ENCODE measurements at regions not wholly inside any gene's neighbourhood (a gene's known extent, or its start where the extent isn't known, plus 50 kb on each side); places are given as distances from the start of the nearest gene placed in this dataset.

DNA sequence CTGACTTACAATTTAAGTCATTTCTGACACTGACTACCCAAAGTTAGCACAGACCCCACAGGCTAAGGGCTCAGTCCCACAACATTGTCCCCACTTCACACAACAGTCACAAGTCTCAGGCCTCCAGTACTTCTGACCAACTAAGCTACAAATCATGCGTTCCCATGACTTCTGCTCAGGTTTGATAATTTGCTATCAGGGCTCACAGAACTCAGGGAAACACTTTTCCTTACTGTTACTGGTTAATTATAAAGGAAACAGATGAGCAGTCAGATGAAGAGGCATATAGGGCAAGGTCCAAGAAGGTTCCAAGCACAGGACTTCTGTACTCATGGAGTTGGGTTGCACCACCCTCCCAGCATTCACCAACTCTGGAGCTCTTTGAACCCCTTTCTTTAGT is 151.2 kb upstream of the TNR start:
- DNase-seq: no peak

DNA sequence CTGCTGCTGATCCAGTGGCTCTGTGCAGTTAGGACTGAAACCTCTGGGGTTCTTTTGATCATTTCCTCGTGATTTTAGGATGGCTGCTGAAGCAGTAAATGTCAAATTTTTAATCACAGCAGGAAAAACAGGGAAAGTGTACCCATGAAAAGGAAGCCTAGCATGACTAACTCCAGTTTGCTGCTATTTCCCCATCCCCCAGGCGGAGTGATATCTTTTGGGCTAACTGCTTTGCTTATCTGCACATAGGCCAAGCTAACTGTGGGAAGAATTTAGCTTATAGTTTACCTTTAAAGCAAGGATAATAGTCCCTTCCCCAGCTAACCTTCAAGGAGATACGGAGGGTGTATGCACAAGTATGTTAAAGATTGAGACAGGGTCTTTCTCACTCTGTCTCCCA is 149.8 kb upstream of the TNR start:
- no peak for DNase-seq

DNA sequence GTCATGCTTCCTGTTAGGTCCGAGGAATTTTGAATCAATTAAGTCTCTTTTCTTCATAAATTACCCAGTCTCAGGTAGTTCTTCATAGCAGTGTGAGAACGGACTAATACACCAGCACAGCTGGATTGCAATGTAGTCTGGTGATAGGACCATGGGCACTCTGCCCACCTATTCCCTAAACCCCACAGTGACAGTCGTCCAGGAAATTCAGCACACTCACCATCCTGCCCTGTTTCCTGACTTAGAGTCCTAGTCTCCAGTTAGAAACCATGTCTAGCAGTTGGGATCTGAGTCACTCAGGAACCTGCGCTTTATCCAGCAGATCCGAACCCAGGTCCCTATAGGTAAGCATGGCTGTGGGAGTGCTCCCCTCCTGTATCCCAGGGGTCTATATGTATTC is 149.3 kb upstream of the TNR start:
- DNase-seq: no peak

DNA sequence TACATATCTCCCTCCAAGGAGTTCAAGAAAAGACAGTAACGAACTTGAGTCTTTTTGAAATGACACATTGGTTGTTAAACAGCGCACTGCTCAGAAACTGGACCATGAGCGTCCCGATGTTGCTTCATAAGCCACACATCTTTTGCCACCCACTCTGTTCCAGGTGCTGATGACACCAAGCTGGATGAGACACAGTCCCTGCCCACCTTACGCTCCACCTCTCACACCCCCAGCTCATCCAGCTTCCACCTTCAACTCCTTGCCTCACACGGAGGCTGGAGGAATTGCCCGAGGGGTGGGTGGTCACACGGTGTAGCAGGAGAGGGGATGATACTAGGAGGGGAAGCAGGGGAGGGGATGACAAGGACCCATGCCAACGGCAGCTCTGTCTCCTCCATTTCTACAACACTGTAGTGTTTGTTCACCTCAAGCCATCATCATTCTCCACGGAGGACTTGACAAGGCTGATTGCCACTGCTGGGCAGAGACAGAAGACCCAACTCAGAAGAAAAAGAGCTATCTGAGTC is 148.5 kb upstream of the TNR start:
- no peak for DNase-seq

DNA sequence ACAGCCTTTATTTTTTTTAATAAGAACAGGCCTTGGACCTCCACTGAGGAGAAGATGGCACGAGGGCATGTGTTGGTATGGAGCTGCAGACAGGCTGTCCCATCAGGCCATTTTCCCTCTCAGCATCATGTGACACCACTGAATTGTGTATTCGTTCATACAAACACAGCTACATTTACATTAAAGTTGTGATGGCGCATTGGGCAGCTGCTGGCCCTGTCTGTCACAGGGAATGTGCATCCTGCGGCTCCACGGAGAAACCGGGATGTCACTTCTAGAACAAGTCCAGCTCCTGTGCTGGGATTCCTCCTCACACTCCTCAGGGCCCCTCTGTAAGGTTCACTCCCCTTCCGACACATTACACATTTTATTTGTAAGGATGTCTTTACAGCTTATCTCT is 147.6 kb upstream of the TNR start:
- DNase-seq: no peak

DNA sequence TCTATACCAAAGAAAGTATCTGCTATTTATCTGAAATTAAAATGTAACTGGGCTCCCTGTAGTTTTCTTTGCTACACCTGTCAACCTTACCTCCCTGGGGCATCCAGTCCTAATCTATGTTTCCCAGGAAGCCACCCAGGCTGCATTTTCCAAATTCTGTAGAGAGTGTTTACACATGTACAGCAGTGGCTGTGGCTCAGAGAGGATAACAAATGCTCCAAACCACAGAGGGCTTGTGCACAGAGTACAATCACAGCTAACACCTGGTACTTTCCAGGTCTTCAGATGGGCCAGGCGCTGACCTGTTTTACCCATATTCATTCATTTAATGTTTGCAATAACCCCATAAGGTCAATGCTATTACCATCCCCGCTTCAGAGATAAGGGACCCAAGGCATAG is 146.5 kb upstream of the TNR start:
- no peak for DNase-seq

DNA sequence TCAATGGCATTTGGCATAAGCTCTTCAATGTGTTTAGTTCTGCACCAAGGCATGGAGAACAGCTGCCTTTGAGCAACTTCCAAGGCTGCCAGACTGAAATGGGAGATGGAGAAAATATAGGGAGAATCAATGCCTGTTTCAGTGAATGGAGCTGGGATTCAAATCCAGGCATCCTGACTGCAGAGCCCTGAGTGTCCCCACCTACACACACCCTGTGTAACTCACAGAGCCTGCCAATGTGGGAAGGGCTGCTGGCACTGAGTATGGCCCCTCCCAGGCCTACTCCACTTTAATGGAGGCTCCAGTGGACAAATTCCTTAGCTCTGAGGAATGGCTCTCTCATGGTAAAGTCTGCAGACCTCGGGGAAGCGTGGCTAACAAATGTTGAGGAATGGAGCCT is 145.6 kb upstream of the TNR start:
- no peak for DNase-seq

DNA sequence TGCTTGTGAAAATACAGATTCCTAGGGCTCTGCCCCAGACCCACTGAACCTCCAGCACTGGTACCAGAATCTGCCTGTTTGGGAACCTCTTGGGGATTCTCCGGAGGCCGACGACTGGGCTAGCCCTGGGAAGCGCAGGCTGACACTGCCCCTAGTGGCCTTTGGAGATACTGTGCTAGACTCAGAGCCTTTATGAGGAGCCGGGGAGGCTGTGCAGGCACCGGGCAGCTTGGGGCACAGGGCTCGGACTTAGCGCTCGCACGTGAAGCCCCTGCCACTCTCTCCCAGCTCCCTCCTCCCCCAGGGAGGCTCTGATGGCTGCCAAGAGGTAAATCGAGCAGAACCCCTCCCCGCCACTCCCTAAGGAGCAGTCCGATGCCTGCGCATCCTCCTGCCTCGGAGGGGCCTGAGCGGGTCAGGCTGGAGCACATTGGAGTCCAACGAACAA is 144.6 kb upstream of the TNR start:
- DNase-seq: peak; percentile 83 to 98

DNA sequence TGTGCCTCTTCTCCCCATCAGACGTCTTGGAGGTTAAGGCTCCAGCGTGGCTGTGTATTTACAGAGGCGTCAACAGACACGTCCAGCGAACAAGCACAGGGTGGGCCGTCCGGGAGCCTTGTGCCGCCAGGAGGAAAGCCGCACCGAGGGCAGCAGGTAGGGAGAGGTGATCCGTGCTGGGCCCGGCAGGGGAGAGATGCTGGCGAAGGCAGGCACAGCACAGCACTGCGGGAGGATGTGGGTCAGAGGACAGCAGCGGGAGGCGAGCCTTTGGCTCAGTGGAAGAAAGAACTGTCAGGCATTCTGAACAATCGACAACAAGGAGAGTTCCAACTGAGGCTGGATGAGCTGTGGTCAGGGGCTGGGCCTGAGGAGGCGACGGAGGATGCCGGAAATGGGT is 144.1 kb upstream of the TNR start:
- no peak for DNase-seq

DNA sequence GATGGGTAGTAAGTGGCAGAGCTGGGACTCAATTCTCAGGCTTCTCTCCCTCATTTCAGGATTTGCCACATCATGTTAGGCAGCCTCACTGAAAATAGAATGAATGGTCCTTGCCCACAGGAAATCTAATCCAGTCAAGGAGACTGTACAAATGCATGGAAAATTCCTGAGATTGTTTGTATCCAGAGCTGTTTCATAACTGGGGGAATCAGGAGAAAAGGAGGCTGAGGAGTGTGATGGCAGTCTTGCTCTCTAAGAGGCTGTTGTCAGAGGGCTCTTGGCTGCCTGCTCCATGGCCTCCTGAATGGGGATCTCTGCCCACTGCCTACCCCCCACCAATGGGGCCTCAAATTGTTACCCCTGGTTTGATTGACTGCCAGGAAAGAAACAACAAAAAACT is 141.9 kb upstream of the TNR start:
- no peak for DNase-seq

DNA sequence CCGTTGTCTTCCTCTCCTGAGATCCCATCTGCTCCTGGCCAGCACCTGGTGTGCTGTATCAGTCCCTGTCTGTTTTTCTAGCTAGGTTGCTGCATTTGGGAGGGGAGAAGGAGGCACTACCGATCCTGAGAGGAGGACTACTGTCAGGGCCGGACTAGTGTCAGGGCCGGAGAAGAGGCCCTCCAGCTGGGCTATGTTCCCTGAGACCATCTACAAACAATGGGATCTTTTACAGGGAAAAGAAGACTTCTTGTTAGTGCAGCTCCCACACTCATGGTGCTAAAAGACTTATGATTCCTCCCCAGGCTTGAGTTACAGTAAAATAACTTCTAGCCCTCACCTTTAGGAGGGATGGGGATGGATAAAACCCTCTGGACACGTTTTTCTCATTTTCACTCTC is 141.0 kb upstream of the TNR start:
- no peak for DNase-seq

DNA sequence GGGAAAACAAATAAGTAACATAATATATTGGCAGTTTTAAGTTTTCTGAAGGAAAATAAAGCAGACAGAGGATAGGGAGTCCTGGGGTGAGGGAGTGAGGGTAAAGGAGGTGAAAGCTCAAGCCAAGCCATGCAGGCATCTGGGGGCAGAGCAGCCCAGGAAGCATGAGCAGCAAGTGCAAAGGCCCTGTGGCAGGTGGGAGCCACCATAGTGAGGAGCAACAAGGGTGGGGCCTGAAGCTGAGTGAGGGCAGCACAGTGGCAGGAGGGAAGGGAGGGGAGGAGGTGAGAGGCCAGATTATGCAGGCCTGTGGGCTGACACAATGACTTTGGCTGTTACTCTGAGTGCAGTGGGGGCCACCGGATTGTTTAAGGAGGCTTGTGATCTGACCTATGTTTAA is 138.8 kb upstream of the TNR start:
- no peak for DNase-seq

DNA sequence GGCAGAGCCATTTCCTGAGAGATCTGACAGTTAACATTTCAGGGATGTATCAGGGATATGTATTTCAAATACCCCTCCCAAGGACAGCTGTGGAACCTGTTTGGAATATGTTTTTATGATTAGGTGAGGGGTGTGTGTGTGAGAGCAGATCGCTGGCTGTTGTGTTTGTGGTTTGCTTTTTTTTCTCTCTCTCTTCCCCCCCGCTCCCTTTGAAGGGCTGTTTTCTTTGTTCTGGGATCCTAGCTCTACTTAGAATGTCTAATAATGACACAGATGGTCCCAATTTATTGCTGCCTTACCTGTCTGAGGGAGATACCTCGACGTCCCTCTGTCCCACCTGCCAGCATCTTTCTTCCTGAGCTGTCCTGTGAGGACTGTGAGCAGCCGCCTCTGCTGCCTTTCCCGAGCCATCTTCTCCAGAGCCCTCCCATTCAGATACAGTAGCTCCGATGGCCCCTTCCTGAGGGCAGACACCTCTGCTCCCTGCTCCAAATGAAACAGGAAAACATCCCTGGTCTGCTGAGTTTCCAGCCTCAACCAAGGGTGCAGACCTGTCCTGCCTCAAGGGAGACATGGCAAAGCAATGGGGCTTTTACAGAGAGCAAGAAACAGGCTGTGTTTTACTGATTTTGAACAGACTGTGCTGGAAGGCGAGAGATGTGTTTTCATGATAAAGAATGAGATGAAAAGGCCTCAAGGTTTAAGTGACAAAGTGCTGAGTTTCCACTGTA is 138.0 kb upstream of the TNR start:
- DNase-seq: peak; percentile 81 to 84

DNA sequence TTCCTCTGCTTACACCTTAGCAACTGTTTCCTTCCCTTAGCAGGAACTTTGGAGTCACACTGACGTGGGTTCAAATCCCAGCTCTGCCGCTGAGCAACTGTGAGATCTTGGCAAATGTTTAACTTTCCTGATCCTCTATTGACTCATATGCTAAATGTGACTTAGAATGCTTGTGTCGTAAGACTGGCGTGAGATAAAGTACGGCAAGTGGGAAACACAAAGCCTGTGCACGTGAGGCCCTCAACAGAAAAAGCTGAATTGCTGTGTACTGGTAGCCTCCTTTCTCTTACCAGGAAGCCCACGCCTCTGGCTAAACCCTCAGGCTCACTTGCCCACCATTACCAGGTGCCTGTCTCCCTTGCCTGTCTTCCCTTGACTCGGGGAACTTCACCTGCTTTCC is 135.4 kb upstream of the TNR start:
- no peak for DNase-seq

DNA sequence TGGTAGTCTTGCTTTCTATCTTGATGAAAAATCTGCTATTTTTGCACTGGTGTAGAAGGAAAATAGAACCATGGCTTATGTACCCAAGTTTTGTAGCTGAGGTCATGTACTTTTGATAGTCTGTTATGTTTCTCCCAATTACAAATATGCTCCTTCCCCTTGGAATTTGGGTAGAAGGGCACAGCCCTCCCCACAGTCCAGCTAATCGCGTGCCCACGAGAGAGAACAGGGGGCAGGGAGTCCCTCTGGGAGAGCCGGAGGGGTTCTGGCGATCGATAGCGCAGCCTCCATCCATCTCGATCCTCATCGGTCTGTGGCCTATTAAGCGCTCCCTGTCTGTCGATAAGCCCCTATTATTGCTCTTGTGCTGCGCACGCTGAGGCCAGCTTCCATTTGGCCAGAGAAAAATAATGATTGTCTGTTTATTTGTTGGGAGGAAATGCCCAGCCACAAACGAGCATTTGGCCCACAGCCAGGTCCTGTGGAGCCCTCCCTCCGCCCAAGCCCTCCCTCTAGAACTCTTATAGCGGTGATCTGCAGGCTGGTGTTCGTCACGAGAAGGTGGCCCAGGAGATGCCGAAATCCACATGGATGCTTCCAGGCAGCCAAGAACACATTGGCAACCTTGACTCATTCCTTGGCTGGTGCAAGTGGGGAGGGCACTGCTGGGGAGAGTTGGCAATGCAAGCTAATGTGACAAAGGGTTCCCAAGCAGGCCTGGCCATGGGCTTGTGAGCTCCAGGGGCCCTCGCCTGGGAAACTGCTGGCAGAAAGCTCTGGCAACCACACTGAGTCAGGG is 134.7 kb upstream of the TNR start:
- no peak for DNase-seq

DNA sequence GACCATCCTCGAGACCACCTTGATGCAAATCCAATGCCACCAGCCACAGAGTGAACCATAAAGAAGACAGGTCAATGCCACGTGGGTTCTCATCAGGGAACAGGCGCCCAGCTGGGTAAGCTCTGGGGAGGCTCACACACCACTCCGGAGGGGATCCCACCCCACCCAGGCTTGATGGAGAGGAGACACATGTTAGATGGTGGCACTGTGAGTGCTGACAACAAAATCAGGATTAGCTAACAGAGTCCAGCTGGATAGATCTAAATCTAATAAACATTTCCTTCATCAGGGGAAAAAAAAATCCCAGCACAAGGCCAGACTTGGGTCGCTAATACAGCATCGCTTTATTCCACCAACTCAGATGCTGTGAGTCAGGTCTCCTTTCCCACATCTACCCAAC is 132.2 kb upstream of the TNR start:
- no peak for DNase-seq

DNA sequence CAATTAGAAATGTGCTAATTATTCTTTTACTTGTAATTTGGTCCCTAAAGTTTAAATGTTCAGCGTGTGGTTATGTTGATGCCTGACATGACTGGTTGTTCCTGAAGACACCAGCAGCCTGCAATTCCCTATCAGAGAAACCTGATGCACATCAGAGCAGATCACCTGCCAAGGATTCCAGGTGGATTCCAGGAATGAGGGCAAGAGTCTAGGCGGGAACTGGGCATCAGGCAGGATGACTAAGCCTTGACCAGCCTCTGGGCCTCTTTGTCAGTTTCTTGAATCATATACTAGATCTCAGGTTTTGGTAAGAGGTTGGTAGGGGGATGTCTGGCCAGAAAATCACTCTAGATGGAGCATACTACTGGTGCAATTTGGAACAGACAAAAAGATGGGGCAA is 130.7 kb upstream of the TNR start:
- DNase-seq: no peak

DNA sequence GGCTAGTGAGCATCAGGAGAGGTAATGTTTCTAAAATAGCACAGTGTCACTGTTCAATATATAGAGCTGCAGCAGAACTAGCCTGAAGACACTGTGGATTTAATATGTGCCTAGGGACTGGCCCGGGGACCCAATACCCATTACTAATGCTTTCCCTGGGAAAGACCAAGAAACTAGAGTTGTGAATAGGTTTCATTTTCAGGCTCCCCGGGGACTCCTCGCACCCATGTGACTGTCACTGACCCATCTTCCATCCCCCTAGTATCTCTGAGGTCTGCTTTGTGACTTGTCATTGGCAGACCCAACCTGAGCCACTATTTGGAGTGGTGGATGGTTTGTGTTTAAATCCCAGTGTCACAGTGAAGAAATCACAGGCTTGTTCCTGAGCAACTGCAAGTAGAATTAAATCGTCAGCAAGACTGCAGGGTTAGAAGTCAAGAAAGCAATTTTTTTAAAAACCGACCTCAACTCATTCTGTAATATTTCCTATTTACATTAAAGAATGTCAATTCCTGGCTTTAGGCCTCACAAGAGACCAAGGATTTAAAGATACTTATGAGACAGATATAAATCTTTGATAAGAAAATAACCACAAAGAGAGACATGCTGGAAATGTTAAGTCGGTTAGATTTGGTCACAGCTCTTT is 130.0 kb upstream of the TNR start:
- DNase-seq: no peak

DNA sequence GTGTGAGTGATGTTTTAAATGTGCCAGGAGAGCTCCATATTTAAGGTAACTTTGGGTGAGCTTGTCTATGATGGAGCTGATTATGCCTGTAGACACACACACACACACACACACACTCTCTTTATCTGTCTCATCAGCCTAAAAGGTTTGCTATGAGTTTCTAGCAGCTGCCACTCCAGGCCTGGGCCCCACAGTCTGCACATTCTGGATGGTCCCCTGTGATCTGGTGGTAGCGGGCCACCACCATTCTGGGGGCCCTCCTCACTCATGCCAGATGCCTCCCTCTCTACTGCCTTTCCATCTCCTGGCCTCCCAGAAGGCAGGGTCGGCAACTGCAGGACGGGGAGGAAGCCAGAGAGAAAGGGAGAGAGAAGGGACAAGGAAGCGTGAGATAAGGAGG is 129.2 kb upstream of the TNR start:
- DNase-seq: no peak

DNA sequence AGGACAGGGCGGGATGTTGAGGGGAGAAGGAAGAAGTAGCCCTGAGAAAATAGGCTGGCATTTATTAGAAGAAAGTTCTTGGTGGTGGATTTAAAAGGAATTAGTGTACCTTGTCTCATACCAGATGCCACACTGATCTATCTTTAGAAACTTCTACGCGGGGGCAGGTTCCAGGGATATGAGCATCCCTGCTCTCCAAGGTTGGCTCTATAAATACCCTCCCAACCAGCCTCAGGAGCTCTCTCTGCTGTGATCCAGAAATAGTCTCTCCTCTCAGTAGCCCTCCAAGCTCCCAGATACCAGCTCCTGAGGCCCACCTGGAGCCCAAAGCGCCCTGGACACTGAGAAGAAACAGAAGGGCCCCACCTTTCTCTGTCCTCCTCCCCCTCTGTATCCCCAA is 128.3 kb upstream of the TNR start:
- DNase-seq: no peak

DNA sequence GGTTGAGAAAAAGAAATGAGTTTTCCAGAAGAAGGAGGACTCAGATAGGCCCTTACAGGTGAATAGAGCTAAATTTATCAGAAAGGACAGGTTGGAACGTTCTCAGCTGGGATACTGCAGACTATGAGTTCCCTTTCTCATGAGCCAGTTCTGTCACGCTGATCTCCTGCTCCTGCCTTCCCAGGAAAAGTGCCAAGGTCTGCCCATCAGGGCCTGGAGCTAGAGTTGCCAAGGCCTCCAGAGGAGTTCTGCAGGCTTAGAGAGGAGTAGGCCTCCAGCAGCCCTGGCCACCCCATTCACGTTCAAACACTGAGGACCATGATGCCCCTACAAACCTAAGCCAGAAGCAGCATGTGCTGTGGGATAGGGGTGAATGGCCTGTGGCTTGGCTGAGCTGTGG is 126.8 kb upstream of the TNR start:
- DNase-seq: no peak

DNA sequence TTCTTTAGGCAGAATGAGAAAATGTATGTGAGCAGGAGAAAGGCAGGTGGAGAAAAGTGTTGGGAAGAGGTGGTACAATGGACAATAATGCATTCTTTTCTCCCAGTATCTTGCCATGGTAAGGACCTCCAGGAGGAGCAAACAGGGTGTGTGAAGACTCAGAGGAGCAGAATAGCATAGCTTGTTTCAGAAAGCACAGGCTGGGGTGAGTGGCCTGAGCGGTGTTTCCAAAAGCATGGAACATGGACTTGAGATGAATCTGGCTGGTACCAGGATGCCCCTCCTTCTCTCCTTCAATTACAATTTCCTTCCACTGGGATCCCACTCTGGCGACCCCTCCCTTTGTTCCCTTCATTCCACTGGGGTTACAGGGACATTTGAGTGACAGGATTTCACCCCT is 123.4 kb upstream of the TNR start:
- peak; percentile 42 to 72 for DNase-seq

DNA sequence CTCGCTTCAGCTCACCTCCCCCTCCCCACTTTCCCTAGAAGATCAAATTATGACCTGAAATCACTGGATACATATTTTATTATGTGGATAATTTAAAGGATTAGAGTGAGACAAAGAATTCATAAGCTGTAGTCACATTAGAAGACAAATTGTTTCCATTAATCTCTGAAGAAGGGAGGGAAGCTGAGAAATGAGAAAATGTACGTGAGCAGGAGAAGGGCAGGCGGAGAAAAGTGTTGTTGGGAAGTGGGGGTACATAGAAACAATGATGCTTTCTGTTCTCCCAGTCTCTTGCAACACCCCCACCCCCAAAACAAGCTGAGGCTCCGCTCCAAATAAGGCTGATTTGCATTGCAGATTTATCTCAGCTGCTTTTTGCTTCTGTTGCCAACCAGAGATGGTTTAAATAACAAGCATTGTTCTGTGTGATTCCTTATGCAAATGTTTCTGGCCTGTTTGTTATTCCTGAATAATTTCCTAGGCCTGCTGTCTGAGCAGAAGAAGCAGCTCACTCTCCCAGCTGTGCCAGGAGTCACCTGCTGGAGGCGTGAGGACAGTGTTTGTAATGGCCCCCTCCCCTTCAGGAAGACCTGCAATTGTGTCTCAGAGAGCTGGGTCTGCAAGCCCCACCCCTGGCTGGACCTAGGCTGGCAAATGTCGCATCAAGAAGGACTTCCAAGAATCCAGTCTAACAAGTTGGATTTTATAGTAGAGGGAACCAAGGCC is 121.8 kb upstream of the TNR start:
- DNase-seq: peak; percentile 100

Measured in NCI-H526 (cell line).